Gastroesophageal sphincter (tissue), 3 donors: ENCODE measurements at regions not wholly inside any gene's neighbourhood (a gene's known extent, or its start where the extent isn't known, plus 50 kb on each side); places are given as distances from the start of the nearest gene placed in this dataset.

Experiments
- CTCF ChIP-seq, 4 experiments: fragments of 200-600 bp in 2 of 4; fragments of 450-650 bp in 2 of 4; sonication (generic) in 1 of 4; IDR thresholded peaks; one replicate each; pipeline ENCODE4 v1.5.1; 2017 to 2019; ENCODE audit warnings: antibody characterized with exemption in 4 of 4, mild to moderate bottlenecking in 2 of 4, moderate library complexity in 2 of 4
- EP300 ChIP-seq: sonication (generic); formaldehyde crosslinking; IDR thresholded peaks from one replicate; pipeline ENCODE4 v1.6.1; 2017; ENCODE audit warnings: antibody characterized with exemption, mild to moderate bottlenecking

- TF ChIP-seq CTCF (IDR thresholded peaks at IDR 0.05) (no peak), EP300 (no peak)
Measured at GRCh38 chr2:76083248-76083647, 372.5 kb upstream of the GCFC2 start.
